HG03432 (cell line): ENCODE measurements at regions not wholly inside any gene's neighbourhood (a gene's known extent, or its start where the extent isn't known, plus 50 kb on each side); places are given as distances from the start of the nearest gene placed in this dataset.

Experiments
- ATAC-seq: cut with Tn5 transposase; IDR thresholded peaks from one replicate; pipeline ENCODE4 v1.9.1; 2021; ENCODE audit warnings: mild to moderate bottlenecking, moderate library complexity; ENCODE audit not compliant: unreplicated experiment

DNA sequence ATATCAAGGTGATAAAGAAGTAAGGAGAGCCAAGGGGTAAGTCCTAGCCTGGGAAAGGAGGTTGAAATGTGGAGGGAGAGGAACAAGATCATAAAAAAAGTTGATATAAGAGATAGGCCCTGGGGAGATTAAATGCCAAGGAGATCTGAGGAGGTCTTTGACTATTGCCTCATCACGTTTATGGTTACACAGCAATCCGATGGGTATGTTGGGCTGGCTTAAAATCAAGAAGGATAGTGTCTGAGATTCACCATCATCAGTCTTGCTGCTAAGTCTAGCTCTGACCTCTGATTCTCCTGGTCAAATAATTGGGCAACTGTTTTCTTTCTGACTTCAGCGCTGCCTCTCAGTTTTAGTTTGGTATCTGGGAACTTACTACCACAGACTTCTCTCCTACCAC lies 416.3 kb downstream of the GPATCH2 start:
- ATAC-seq = no peak

- ATAC-seq = peak; percentile 84
These were observed 419.4 kb downstream of the GPATCH2 start for GRCh38 chr1:217211486-217211885.

GRCh38 chr1:217205578-217205977 lies 425.3 kb downstream of the GPATCH2 start:
- no peak for ATAC-seq

DNA sequence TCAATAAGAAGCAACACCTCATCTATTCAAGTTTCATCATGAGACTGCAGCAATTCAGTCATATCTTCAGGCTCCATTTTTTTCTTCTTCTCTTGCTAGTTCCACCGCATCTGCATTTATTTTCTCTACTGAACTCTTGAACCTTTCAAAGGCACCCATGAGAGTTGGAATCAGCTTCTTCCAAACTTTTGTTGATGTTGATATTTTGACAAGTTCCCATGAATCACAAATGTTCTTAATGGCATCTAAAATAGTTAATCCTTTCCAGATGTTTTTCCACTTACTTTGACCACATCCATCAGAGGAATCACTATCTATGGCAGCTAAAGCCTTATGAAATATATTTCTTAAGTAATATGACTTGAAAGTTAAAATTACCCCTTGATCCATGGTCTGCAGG lies 434.3 kb downstream of the GPATCH2 start:
- no peak for ATAC-seq

GRCh38 chr1:217193151-217193550 lies 437.7 kb downstream of the GPATCH2 start:
- no peak for ATAC-seq

DNA sequence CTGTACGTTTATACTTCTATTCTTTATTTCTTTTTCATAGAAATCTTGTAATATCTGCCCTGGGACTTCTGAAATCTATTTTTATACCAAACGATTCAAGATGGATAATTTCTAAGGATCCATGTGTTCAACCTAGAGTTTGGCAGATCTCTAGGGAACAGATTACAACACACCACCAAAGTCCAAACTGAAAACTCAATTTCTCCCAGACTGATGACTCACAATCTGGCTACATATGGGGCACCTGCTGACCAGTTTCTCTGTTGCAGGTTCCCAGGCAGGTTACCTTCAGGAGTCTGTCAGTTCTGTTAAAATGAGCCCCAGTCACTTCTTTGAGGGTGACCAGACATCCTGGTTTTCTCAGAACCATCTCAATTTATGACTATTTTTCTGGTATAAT lies 439.4 kb downstream of the GPATCH2 start:
- ATAC-seq = no peak

DNA sequence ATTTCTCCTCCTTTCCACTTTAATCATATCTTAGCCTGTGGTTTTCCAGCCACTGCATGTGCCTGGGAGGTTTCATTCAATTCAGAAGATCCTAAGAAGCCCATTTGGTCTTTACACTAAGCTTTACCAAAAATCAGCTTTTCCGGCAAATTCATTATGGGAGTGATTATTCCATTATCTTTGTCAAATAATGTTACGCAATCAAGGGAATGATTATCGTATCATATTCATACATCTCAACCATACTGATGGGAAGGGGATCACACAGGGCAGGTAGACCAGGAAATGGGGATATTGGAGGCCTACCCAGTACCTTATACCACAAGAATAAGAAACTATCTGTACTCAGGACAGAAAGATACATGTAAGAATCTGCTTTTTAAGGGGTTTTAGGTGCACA lies 440.5 kb downstream of the GPATCH2 start:
- no peak for ATAC-seq

GRCh38 chr1:217189362-217189761 lies 441.5 kb downstream of the GPATCH2 start:
- ATAC-seq = no peak

GRCh38 chr1:217188280-217189237 lies 442.3 kb downstream of the GPATCH2 start:
- no peak for ATAC-seq

DNA sequence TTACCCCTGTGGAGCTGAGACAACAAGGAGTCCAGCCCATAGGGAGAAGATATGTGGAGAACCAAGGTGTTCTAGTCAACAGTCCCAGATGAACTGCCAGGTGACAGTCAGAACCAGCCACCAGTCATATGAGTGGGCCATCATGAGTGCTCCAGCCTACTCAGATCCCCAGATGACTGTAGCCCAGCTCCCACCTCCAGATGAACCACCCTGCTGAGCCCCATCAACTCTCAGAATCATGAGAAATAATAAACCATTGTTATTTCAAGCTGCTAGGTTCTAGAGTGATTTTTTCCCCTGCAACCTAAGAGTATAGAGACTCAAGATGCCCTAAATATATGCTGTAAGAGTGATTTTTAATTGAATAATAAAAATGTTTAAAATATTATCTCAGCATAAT lies 444.2 kb downstream of the GPATCH2 start:
- no peak for ATAC-seq

DNA sequence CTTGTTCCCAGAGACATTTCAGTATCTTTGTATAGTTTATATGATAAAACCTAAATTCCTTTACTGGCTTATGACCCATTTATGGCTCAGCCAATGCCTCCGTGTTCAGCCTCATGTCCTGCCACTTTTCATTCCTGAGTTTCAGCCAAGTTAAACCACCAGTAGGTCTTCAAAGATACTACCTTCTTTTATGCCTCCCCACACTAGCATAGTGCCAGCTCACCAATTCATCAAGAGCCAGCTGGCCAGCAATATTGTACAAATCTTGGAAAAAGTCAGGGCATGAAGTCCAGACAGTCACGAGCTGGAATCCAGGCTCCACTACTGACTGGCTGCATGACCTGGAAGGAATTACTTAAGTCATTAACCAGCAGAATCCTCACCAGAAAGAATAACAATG lies 446.0 kb downstream of the GPATCH2 start:
- no peak for ATAC-seq

DNA sequence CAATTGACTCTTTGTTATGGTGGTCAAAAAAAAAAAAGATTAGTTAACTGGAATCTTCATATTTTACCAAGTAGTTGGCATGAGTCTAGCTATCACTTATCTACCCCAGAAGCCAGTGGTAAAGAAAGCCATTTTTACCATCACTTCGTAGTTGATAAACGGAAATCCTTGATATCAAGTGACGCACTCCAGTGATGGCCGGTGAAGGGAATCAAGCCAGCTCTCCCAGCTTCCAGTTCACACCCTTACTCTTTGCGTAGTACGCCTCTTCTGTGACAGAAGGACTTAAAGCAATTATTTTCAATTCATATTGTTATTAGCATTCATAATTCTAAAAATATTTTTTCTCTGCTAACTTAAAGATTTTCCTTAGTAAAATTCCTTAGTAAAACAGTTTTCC lies 447.9 kb downstream of the GPATCH2 start:
- ATAC-seq = no peak

DNA sequence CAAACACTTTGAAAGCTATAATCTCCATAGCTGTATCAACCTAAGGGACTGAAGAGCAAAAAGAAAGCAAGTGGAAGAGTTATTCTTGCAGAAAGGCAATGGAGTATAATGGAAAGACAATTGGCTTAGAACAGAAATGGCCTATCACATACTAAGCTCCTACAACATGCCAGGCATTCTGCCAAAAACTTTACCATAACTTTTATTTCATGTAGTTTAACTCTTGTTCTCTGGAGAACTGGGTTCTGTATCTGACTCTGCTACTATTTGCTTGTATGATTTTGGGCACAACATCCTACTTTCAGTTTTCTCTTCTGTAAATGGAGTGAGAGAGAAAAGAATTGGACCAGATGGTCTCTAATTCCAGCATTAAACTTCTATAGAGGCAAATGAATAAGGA lies 449.1 kb downstream of the GPATCH2 start:
- ATAC-seq = no peak

DNA sequence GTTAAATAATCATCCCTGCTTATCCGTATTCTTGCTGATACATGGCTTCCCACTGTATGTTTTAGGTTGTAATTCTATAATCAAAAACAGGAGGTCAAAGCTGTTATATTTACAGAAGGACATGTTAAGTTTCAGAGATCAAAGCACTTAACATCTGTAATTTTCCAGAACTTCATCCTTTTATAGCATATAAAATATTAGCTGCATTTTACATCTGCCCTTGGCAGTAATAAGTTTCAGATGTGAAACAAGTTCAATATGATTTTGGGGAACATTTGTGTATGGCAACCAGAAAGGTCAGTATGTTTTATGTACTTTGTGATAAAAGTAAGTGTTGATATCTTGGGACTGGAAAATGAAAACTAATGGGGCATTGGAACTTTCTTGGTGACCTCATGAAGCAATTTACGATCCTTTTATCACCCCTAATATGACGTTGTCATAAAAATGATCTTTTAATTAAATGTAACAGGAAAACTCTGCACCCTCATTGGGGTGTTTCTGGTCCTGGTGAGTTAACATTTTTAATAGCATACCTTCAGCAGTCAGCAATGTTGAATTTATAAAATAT lies 449.6 kb downstream of the GPATCH2 start:
- ATAC-seq = no peak

DNA sequence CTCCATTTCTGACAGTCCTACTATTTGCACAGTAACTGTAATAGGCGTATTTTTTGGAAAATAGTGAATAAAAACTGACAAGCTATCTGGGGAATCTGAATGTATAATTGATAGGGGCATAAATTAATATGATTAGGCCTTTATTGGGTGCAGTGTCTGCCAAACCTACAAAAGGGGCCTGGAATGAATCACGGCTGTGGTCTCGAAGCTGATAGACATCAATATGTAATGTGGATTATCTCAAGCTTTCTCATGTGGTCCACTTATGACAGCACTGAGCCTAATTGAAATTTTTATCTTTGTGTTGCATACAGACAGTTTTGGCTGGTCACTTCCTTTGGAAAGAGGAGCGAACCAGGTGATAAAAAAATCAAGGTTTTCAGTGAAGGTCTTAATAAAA lies 450.4 kb downstream of the GPATCH2 start:
- ATAC-seq = no peak

DNA sequence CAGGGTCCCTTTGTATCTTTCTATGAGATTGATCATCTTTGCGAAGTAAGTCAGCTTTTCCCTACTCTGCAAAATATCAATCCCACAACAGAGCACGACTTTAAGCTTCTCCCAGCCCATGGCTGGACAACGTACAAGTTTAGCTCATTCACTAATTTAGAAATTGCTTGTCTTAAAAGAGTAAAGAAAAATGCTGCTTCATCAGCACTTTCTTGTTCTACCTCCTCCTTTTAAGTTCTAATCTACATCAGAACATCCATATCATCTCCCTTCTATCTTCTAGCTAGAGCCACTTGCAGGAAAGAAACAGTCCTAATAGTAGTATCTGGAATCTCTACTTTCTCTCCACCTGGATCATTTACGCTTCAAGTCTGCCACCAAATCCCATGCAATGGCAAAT lies 441.2 kb upstream of the ESRRG start:
- ATAC-seq = no peak

GRCh38 chr1:217153361-217153760 lies 430.1 kb upstream of the ESRRG start:
- ATAC-seq = no peak

DNA sequence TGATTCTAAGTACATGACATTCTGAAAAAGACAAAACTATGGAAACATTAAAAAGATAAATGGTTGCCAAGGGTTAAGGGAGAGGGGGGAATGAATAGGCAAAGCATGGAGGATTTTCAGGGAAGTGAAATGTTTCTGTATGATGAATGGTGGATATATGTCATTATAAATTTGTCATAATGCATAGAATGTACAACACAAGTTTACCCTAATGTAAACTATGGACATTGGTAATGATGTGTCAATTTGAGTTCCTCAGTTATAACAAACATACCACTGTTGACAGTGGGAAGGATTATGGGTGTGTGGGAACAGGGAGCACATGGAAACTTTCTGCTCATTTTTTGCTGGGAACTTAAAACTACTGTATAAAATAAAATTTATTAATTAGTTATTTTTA lies 427.1 kb upstream of the ESRRG start:
- ATAC-seq = no peak

DNA sequence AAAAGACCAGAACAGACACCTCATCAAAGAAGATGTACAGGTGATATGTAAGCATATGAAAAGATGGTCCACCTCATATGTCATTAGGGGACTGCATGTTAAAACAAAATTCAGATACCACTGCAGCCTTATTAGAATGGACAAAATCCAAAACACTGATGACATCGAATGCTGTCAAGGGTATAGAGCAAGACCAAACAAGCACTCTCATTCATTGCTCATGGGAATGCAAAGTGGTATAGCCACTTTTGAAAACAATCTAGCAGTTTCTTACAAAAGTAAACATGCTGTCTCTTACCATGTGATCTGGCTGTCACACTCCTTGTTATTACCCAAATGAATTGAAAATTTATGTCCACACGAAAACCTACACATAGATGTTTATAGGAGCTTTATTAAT lies 426.6 kb upstream of the ESRRG start:
- ATAC-seq = no peak

DNA sequence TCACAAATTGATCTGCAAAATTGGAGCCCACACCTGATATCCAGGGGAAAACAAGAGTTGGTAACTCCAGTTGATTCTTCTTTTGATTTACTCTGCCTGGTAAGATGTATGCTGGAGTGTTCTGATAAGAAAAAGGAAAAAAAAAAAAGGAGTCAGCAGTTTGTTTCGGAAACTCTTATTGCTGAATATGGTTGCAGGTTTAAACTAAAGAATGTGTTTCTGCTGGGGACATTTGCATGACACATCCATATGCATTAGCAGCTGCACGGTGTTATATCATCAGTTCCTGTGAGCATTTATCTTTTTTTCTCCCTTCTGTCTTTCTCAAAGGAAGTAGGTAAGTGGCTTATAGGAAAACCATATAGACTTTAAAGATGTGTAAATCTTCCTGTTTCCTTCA lies 418.5 kb upstream of the ESRRG start:
- ATAC-seq = no peak

DNA sequence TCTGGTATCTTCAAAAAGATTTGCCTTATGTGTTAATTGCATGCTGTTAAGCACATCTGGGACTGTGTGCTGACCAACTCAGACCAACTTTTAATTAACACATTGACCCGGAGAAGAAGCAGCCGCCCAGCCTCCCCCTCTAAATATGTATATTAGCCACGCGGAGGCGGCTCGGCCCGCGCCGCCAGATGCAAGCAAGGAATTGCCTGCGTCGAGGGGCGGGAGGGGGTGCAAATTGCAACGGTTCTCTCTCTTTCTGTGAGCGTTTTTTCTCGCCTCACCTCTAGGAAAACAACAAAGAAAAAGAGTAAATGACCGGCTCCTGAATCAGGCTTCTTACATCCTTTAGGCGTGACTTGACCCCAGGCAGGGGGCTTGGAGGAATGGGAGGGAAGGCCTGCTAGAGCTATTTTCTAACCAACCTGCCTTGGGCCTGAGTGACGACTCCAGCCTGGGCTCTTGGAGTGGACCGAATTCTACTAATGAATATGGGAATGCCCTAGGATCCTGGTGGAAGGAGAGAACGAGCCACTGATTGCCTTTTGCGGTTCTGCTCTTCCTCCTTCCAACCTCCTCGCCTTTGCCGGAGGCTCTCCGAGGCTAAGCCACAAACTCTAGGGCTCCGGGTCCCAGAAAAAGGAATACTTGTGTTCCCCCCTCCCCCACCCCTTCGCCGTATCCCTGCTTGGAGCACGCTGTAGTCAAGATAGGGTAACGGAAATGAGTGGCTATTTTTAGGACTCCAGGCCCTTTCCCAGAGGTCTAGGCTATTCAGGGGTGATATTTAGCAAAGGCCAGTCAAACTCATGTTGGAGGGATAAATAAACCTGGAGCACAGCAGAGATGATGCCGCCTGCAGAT lies 417.0 kb upstream of the ESRRG start:
- no peak for ATAC-seq

DNA sequence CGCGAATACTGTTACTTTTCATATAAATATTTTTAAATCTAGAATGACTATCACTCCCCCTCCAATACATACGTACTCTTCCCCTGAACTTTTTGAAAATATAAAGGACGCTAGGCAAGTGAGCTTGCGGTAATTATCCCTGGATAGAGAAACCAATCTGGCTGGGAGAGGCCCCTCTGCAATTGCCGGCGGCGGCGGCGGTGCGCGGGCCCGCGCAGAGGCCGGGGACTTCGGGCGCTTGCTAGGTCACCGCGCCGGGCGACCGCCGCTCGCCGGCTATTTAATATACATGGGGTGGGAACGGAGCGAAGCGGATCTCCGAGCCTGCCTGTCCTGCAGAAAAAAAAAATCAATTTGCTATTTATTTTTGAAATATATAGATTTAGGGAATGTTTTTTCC lies 416.3 kb upstream of the ESRRG start:
- no peak for ATAC-seq
